ENCODE measurements at regions not wholly inside any gene's neighbourhood (a gene's known extent, or its start where the extent isn't known, plus 50 kb on each side); places are given as distances from the start of the nearest gene placed in this dataset.

DNA sequence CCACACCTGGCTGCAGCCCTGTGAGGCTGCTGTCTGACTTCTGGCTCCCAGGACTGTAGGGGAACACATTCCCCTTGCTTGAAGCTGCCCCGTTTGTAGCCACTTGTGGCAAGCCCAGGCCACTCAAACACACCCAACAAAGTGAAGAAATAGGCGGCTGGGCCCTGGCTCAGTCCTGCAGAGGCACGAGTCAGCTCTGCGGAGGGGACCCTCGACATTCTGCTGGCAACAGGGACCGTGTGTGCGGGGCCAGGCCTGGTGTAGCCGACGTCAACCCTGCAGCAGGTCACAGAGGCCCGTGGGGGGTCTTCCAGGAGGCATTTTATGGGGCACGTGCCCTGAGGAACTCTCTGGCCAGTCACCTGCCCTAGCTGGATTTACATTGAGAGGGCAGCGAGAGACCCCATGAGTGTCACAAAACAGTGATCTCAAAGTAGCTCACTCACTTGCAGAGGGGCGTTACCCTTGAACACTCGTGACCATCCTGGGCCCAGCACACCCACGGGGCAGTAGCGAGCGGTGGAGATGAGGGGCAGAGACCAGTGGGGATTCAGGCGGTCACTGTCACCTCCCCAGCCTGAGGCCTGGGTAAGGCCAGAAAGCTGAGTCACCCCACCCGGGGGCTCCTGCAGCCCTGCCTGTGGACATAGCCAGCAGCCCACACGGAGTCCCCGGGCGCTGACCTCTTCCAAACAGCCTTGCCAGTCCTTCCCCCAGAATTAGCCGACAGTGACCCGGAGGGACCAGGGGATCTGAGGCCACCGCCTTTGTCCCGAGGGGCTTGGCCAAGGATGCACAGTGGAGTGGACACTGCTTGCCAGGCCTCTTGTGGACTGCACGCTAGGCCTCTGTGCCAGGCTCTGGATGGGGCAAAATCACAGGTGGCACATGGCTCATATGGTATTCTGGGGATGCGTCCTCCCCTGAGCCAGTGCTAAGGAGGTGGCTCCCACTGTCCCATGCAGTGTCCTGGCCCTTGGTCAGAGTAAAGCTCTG is 139.5 kb downstream of the CTTN start:
- no peak for DNase-seq

GRCh38 chr11:70538641-70539359 is 140.5 kb downstream of the CTTN start:
- DNase-seq = no peak

- DNase-seq = no peak
These were observed 141.2 kb downstream of the CTTN start for GRCh38 chr11:70539360-70540095.

DNA sequence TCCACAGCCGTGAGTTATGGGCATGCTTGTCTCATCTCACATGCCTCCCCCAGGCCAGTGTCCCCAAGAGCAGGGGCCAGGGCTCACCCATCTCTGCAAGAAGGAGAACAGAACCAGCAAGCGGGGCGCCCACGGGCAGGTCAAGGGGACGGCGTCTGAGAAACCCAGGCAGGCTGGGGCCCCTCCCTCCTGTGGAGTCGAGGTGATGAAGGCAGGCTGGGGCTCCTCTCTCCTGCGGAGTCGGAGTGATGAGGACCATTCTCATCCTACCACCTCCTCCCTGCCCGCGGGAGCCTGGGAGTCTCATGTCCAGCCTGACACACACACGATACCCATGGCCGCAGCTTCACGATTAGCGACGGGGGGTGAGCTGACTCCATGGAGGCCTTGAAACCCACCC is 141.9 kb downstream of the CTTN start:
- DNase-seq = no peak

DNA sequence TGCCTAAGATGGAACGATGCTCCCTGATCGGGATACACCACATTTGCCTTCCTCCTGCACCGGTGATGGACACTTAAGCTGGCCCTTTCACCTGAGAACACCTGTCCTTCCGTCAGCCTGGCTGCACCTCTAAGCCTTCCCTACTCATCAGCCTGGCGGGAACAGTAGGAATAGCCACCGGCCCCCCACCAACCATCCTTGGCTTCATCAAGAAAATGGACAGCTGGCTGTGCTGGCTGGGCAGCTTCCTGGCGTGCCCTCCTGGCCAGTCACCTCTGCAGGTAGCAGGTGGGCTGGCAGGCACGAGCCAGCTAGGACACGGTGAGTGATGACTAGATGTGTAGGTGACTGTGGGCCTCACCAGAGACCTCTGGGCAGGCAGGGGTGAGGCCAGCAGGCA is 142.8 kb downstream of the CTTN start:
- DNase-seq = no peak

- DNase-seq = no peak
These were observed 143.4 kb downstream of the CTTN start for GRCh38 chr11:70541699-70542098.

- DNase-seq = no peak
These were observed 144.1 kb downstream of the CTTN start for GRCh38 chr11:70542406-70542805.

DNA sequence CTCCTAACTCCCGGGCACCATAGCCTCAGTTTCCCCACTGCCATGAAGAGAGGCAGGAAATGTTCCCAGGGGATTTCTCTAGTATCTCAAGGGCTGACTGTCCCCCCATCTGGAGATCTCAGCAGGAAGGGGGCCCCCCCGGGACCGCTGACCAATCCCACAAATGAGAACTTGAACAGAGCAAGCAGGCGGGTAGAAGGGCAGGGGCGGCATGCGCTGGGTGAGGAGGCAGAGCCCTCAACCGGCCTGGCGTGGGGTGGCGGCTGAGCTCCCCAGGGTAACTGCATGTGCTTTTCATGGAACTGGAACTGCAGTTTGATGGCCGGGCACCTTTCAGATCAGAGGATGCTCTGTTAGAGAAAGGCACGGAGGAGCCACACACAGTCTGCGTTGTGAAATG is 144.5 kb downstream of the CTTN start:
- no peak for DNase-seq

DNA sequence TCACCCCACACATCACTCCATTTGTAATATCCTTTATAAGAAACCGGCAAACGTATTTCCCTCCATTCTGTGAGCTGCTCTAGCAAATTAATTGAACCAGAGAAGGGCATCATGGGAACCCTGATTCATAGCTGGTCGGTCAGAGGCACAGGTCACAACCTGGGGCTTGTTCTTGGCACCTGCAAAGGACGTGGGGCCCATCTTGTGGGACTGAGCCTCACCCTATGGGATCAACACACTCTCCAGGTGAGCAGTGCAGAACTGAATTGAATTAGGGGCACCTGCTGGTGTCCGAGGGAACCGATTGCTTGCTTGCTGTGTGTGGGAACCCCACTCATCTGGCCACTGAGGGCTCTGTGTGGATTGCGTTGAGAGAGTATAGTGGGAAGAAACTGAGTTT is 145.3 kb downstream of the CTTN start:
- no peak for DNase-seq

DNA sequence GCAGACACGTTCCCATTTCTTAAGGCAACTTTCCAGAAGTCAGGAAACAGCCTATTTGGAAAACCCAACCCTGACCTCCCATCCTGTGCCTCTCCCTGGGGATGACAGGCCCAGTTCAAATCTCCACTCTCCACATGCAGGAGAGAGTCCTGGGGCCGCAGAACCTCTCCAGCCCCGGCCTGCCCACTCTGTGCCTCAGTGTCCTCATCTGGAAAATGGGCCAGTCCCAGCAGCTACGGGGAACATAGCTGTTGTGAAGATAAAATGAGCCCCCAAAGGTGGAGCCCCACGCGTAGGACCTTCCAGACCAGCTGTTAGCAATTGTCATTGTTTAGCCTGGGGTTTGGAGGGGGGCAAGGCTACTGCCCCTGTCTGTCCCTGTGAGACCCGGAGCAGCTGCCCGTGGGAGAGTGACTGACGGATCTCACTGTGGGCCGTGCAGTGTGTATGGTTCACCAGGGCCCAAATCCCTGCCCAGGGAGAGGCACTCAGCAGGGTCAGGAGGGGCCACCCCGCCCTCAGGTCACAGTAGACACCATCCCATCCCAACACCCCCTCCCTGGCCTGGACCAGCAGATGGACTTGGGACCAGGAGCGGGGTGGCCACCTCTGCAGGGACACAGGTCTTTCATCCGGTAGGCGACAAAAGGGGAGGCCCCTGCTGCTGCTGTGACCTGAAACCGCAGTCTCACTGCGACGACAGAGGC is 145.9 kb downstream of the CTTN start:
- DNase-seq = no peak

- DNase-seq = no peak
These were observed 146.7 kb downstream of the CTTN start for GRCh38 chr11:70544774-70545609.

GRCh38 chr11:70545610-70545912 is 147.2 kb downstream of the CTTN start:
- DNase-seq = no peak

DNA sequence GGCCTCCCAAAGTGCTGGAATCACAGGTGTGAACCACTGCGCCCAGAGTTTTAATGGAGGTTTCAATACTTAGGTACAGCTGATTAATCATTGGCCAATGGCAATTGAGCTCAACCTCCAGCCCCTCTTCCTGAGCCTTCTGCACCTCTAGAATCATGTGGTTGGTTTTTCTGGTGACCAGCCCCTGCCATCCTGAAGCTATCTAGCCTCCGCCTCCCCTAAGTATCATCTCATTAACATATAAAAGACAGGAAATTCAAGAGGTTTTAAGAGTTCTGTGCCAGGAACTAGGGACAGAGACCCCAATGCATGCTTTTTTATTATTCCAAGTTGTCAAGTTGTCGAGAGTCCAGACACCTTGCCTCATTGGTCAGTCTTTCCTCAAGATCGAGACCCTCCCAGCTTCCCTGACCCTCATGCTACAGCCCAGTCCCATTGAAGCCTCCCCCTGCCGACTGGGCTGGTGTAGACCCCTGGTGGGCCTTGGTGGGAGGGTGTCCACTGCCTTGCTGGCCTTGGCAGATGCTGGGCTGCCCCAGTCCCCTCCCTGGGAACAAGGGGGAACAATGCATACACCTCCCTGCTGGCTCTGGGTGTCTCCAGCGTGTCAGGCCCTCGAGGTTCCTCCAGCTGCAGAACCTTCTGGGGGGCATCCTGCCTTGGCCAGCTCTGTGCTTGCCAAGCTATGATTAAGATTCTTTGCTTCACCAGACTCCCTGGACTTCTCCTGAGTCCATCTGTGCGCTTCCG is 148.0 kb downstream of the CTTN start:
- no peak for DNase-seq

DNA sequence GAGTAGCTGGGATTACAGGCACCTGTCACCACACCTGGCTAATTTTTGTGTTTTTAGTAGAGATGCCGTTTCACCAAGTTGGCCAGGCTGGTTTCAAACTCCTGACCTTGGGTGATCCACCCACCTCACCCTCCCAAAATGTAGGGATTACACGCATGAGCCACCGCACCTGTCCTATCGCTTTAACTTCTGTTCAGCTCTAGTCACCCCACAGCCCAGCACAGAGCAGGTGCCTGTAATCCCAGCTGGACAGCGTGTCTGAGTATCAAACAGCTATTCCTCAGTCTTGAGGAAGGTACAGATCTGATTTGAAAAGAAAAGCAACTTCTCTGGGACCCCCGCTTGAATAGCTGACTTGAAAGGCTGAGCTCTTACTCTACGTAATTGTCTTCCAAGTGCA is 149.1 kb downstream of the CTTN start:
- DNase-seq = no peak

- no peak for DNase-seq
These were observed 149.7 kb downstream of the CTTN start for GRCh38 chr11:70547821-70548670.

GRCh38 chr11:70548976-70549375 is 150.6 kb downstream of the CTTN start:
- no peak for DNase-seq

DNA sequence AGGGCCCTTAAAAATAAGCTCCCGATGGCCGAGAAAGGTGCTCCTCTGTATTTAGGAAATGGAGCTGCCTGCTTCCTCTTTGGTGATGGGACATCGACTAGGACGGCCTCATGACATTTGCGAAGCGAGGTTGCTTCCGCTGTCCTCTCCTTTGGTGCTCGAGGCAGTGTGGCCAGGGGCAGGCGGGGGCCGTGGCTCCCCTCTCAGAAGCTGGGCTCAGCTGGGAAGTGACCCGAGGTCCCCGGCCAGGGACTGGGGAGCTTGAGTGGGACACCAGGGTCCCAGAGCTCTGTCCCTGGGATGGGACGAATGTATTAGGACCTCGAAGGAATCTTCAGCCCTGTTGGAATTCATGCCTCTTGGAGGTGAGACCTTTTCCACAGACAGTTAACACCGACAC is 151.1 kb downstream of the CTTN start:
- no peak for DNase-seq

DNA sequence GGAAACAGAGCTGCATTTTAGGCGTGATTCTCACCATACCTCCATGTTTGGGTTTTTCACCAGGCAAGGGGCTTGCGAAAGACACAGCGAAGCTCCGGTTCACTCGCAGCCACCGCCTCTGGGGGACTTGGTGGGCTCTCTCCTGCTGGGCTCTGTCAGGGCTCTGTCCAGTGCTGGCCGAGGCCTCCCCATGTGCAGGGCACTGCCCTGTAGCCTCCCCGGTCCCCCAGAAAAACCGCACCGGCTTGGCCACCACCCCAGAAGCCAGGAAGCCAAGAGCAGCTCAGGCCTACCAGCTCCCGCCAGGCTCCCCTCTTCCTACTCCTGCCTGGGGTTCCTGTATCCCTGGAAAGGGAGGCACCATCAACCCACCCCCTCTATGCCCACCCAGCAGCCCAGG is 151.5 kb downstream of the CTTN start:
- DNase-seq = no peak

- DNase-seq = no peak
These were observed 152.3 kb downstream of the CTTN start for GRCh38 chr11:70550456-70551195.
